SK-N-SH (cell line): ENCODE measurements at regions not wholly inside any gene's neighbourhood (a gene's known extent, or its start where the extent isn't known, plus 50 kb on each side); places are given as distances from the start of the nearest gene placed in this dataset.

Experiments used
- CTCF ChIA-PET: fragments of 300-600, 350-600 bp; formaldehyde crosslinking; extraction: SDS; loops from one replicate; lab custom pipeline; 2021; lab: Yijun Ruan, JAX
- POLR2A ChIA-PET: fragments of 350-600 bp; sonication (Branson Sonifier 250); formaldehyde crosslinking; extraction: SDS; loops from one replicate; lab custom pipeline; 2020; ENCODE audit warnings: antibody characterized with exemption, inconsistent platforms; lab: Yijun Ruan, JAX
- DNase-seq: peaks from one replicate; pipeline ENCODE4 v3.0.0; 2012
- H2AFZ ChIP-seq: fragments of 200-600 bp; sonication (generic); 2 replicates; pipeline ENCODE4 v1.8.1; 2016; ENCODE audit warnings: antibody characterized with exemption, mild to moderate bottlenecking, low read depth
- H3F3A ChIP-seq: fragments of 200-600 bp; sonication (generic); replicated peaks from 2 replicates; pipeline ENCODE3; 2016; ENCODE audit warnings: antibody characterized with exemption, mild to moderate bottlenecking; ENCODE audit not compliant: insufficient read depth
- H3K27ac ChIP-seq, 2 experiments: fragments of 200-500 bp in 1 of 2; fragments of 200-600 bp in 1 of 2; sonication (Bioruptor generic) in 1 of 2; sonication (generic), shearing (Covaris generic) in 1 of 2; 2 replicates each; pipeline versions ENCODE4 v1.5.1 to v1.6.1; 2014 to 2016; ENCODE audit warnings: low read depth in 2 of 2, inconsistent platforms in 1 of 2, low read length in 1 of 2, mild to moderate bottlenecking in 1 of 2, mixed read lengths in 1 of 2
- H3K27me3 ChIP-seq: fragments of 200-600 bp; sonication (generic), shearing (Covaris generic); 2 replicates; pipeline ENCODE4 v1.6.1; 2016; ENCODE audit warnings: mixed run types; ENCODE audit not compliant: insufficient read depth
- H3K36me3 ChIP-seq, 2 experiments: fragments of 200-500 bp in 1 of 2; fragments of 200-600 bp in 1 of 2; sonication (Bioruptor generic) in 1 of 2; sonication (generic) in 1 of 2; replicated peaks in 1 of 2; 2 replicates each; pipeline versions ENCODE3 to v1.5.1; 2014 to 2016; ENCODE audit warnings: low read length in 1 of 2, mild to moderate bottlenecking in 1 of 2; ENCODE audit not compliant: insufficient read depth in 2 of 2, control insufficient read depth in 1 of 2
- H3K4me1 ChIP-seq, 2 experiments: fragments of 200-500 bp in 1 of 2; fragments of 200-600 bp in 1 of 2; sonication (Bioruptor generic) in 1 of 2; sonication (generic), shearing (Covaris generic) in 1 of 2; 2 replicates each; pipeline versions ENCODE4 v1.5.1 to v1.6.1; 2014 to 2016; ENCODE audit warnings: low read depth in 1 of 2, low read length in 1 of 2, mixed run types in 1 of 2; ENCODE audit not compliant: insufficient read depth in 2 of 2, control insufficient read depth in 1 of 2
- H3K4me2 ChIP-seq: fragments of 200-600 bp; sonication (generic), shearing (Covaris generic); 2 replicates; pipeline ENCODE4 v1.6.1; 2017; ENCODE audit warnings: mixed run types
- H3K4me3 ChIP-seq, 2 experiments: fragments of 200-500 bp in 1 of 2; fragments of 200-600 bp in 1 of 2; sonication (Bioruptor generic) in 1 of 2; sonication (generic), shearing (Covaris generic) in 1 of 2; 2 replicates each; pipeline versions ENCODE4 v1.5.1 to v1.8.1; 2014 to 2016; ENCODE audit warnings: low read depth in 2 of 2, inconsistent platforms in 1 of 2, low read length in 1 of 2, mild to moderate bottlenecking in 1 of 2, mixed read lengths in 1 of 2, moderate library complexity in 1 of 2
- H3K79me2 ChIP-seq: fragments of 200-600 bp; sonication (generic); 2 replicates; pipeline ENCODE4 v1.8.1; 2017; ENCODE audit warnings: mild to moderate bottlenecking; ENCODE audit not compliant: insufficient read depth
- H3K9ac ChIP-seq: fragments of 200-600 bp; sonication (generic); 2 replicates; pipeline ENCODE4 v1.6.1; 2017; ENCODE audit warnings: mixed run types
- H3K9me2 ChIP-seq: fragments of 200-600 bp; sonication (generic); 2 replicates; pipeline ENCODE4 v1.6.1; 2017; ENCODE audit warnings: mixed run types
- H3K9me3 ChIP-seq: fragments of 200-600 bp; sonication (generic); 2 replicates; pipeline ENCODE4 v1.6.1; 2017; ENCODE audit warnings: mixed run types, mild to moderate bottlenecking, moderate library complexity
- H4K20me1 ChIP-seq: fragments of 200-600 bp; sonication (generic); 2 replicates; pipeline ENCODE4 v1.6.1; 2017; ENCODE audit warnings: mild to moderate bottlenecking, mixed run types; ENCODE audit not compliant: insufficient read depth
- CHD2 ChIP-seq: fragments of 150-350 bp; IDR thresholded peaks from 2 replicates; pipeline ENCODE4 v1.6.1; 2018; ENCODE audit warnings: low read length; ENCODE audit not compliant: partially characterized antibody
- CTCF ChIP-seq: fragments of 200-600 bp; sonication (generic); IDR thresholded peaks from 2 replicates; pipeline ENCODE4 v1.6.1; 2017; ENCODE audit warnings: antibody characterized with exemption, mild to moderate bottlenecking, moderate library complexity
- EP300 ChIP-seq, 2 experiments: IDR thresholded peaks; 2 replicates each; pipeline versions ENCODE4 v1.4.0 to v1.6.1; 2012; ENCODE audit warnings: borderline replicate concordance in 1 of 2, low read depth in 1 of 2, low read length in 1 of 2
- EZH2phosphoT487 ChIP-seq: fragments of 200-600 bp; sonication (generic); IDR thresholded peaks from 2 replicates; pipeline ENCODE4 v1.6.1; 2017; ENCODE audit warnings: low read depth, mixed run types, mild to moderate bottlenecking, antibody characterized with exemption, moderate library complexity, borderline replicate concordance
- FOSL2 ChIP-seq: IDR thresholded peaks from 2 replicates; pipeline ENCODE4 v1.4.0; 2012; ENCODE audit warnings: low read depth, mild to moderate bottlenecking, moderate library complexity, borderline replicate concordance
- GATA2 ChIP-seq: sonication (generic); formaldehyde crosslinking; IDR thresholded peaks from 2 replicates; pipeline ENCODE4 v1.5.0; 2020; ENCODE audit warnings: mild to moderate bottlenecking, missing genetic modification reagents
- JUND ChIP-seq: IDR thresholded peaks from 2 replicates; pipeline ENCODE4 v1.4.0; 2012
- MAX ChIP-seq: IDR thresholded peaks from 2 replicates; pipeline ENCODE4 v1.4.0; 2012; ENCODE audit warnings: low read depth
- MEF2A ChIP-seq: IDR thresholded peaks from 2 replicates; pipeline ENCODE4 v1.4.0; 2012; ENCODE audit warnings: low read depth, borderline replicate concordance
- MXI1 ChIP-seq: IDR thresholded peaks from 2 replicates; pipeline ENCODE4 v1.6.1; 2012; ENCODE audit warnings: mild to moderate bottlenecking, low read depth, low read length, improper control_type of control experiment
- NFIC ChIP-seq: IDR thresholded peaks from 2 replicates; pipeline ENCODE4 v1.4.0; 2012; ENCODE audit warnings: borderline replicate concordance
- NRF1 ChIP-seq: IDR thresholded peaks from 2 replicates; pipeline ENCODE4 v1.6.1; 2012; ENCODE audit warnings: low read depth, mild to moderate bottlenecking, low read length
- RAD21 ChIP-seq: IDR thresholded peaks from 2 replicates; pipeline ENCODE4 v1.6.1; 2012; ENCODE audit warnings: mild to moderate bottlenecking, low read length
- RFX5 ChIP-seq: IDR thresholded peaks from 2 replicates; pipeline ENCODE4 v1.6.1; 2012; ENCODE audit warnings: mild to moderate bottlenecking, improper control_type of control experiment, low read length
- SIN3A ChIP-seq: IDR thresholded peaks from 2 replicates; pipeline ENCODE4 v1.6.1; 2012; ENCODE audit warnings: low read depth, mild to moderate bottlenecking, low read length, moderate library complexity, borderline replicate concordance
- SMC3 ChIP-seq: IDR thresholded peaks from 2 replicates; pipeline ENCODE4 v1.6.1; 2012; ENCODE audit warnings: low read depth, low read length, improper control_type of control experiment
- TCF12 ChIP-seq: IDR thresholded peaks from 2 replicates; pipeline ENCODE4 v1.4.0; 2012
- USF1 ChIP-seq: IDR thresholded peaks from 2 replicates; pipeline ENCODE4 v1.4.0; 2012; ENCODE audit warnings: low read depth, borderline replicate concordance
- USF2 ChIP-seq: fragments of 150-350 bp; IDR thresholded peaks from 2 replicates; pipeline ENCODE4 v1.6.1; 2017; ENCODE audit warnings: antibody characterized with exemption, low read length, low read depth, borderline replicate concordance
- YY1 ChIP-seq: IDR thresholded peaks from 2 replicates; pipeline ENCODE4 v1.4.0; 2012; ENCODE audit warnings: low read depth, mild to moderate bottlenecking
- WGBS: methylation state at CpG from one replicate; pipeline ENCODE4 v1.1.6; 2017; ENCODE audit warnings: low lambda C conversion rate; 5-methylcytosine and 5-hydroxymethylcytosine counted together

- no peak for DNase-seq
- Histone ChIP-seq H3K79me2 (no peaks in the 10 kb centered on the region), H4K20me1 (no peaks in the 10 kb centered on the region), H3K9ac (peak overlapping the region; percentile 37; the same call in 1 of the 2 replicates), H3F3A (no peaks in the 10 kb centered on the region), H3K27ac (peak overlapping the region; percentile 59 to 60), H3K36me3 (no peaks in the 10 kb centered on the region), H3K4me2 (peak overlapping the region; percentile 28; the same call in 1 of the 2 replicates), H2AFZ (peak overlapping the region; percentile 1; the same call in 1 of the 2 replicates), H3K27me3 (no peaks in the 10 kb centered on the region), H3K4me3 (no peak overlapping the region), H3K9me3 (no peaks in the 10 kb centered on the region), H3K4me1 (no peaks in the 10 kb centered on the region; a peak in 1 of 4 replicates), H3K9me2 (no peaks in the 10 kb centered on the region)
- POLR2A ChIA-PET: no interaction called here
- CTCF ChIA-PET: interaction anchor here (0.9 kb wide), 1 partner anchor 8 kb away, joined by 3 read pairs; no protein-coding TSS in a partner anchor
- TF ChIP-seq NFIC (peak; percentile 61), CHD2 (no peak), MAX (no peak), JUND (peak; percentile 63), EZH2phosphoT487 (no peak), RFX5 (no peak), FOSL2 (peak; percentile 39; the same call in 1 of the 2 replicates), TCF12 (peak; percentile 52), YY1 (no peak)
- WGBS: 50% methylated on average over 24 of the region's 24 CpGs
Measured at GRCh38 chr12:105562199-105562971, 231.9 kb downstream of the C12orf75 start.

GRCh38 chr12:105567061-105567460, 236.6 kb downstream of the C12orf75 start:
- Histone ChIP-seq H3K27me3 (no peaks in the 10 kb centered on the region), H3K4me1 (no peaks in the 10 kb centered on the region; a peak in 1 of 4 replicates), H3K4me3 (no peak overlapping the region), H3K36me3 (no peaks in the 10 kb centered on the region), H3K27ac (no peak overlapping the region), H4K20me1 (no peaks in the 10 kb centered on the region), H3K9me2 (no peaks in the 10 kb centered on the region), H3K9ac (no peak overlapping the region), H3K9me3 (no peaks in the 10 kb centered on the region), H2AFZ (no peak overlapping the region), H3K4me2 (no peak overlapping the region), H3K79me2 (no peaks in the 10 kb centered on the region), H3F3A (no peaks in the 10 kb centered on the region)
- 18% methylated on average over 1 of the region's 1 CpG for WGBS
- DNase-seq: no peak
- ChIA-PET POLR2A (no interaction called here), CTCF (no interaction called here)
- TF ChIP-seq USF2 (no peak), NFIC (no peak), MXI1 (no peak), CTCF (no peak), GATA2 (CRISPR knock-in tag) (no peak), NRF1 (no peak), SMC3 (no peak), TCF12 (no peak), EP300 (IDR thresholded peaks at IDR 0.05; ENCODE audit: borderline replicate concordance in 1 of 2, low read depth in 1 of 2, low read length in 1 of 2) (no peak), RFX5 (no peak), CHD2 (no peak), USF1 (no peak), SIN3A (no peak), MEF2A (no peak), RAD21 (no peak)
